ENCODE measurements at regions not wholly inside any gene's neighbourhood (a gene's known extent, or its start where the extent isn't known, plus 50 kb on each side); places are given as distances from the start of the nearest gene placed in this dataset.

GRCh38 chr3:132840201-132840700 is 118.0 kb upstream of the NPHP3 start:
- Histone ChIP-seq H3K4me2 (ENCODE audit: low read length) (no peak overlapping the region), H3K36me3 (ENCODE audit: control insufficient read depth, insufficient read depth, low read length) (no peaks in the 10 kb centered on the region), H2BK5ac (ENCODE audit: low read length) (no peak overlapping the region), H2AK5ac (ENCODE audit: low read length) (no peak overlapping the region), H3K79me1 (ENCODE audit: low read length) (no peaks in the 10 kb centered on the region), H3K4ac (ENCODE audit: low read depth, low read length) (no peak overlapping the region), H4K8ac (ENCODE audit: low read depth, low read length) (no peak overlapping the region), H2BK120ac (ENCODE audit: low read depth, low read length) (no peak overlapping the region), H4K5ac (ENCODE audit: low read length) (no peak overlapping the region), H3K79me2 (ENCODE audit: control insufficient read depth, insufficient read depth, low read length) (no peaks in the 10 kb centered on the region), H3K27me3 (ENCODE audit: insufficient read depth, low read length, poor library complexity) (no peaks in the 10 kb centered on the region), H3K23ac (ENCODE audit: low read length) (no peak overlapping the region), H3K56ac (ENCODE audit: low read length) (no peak overlapping the region), H3K27ac (ENCODE audit: low read depth, low read length) (no peak overlapping the region), H3K4me1 (ENCODE audit: control insufficient read depth, low read depth, low read length) (peaks cover 2% of the 10 kb centered on the region), H3K9ac (ENCODE audit: low read length) (no peak overlapping the region), H3K4me3 (ENCODE audit: low read length) (no peak overlapping the region), H2BK15ac (replicated peaks; ENCODE audit: low read depth) (no peak overlapping the region), H3K18ac (ENCODE audit: low read length) (no peak overlapping the region)
- no peak for DNase-seq
- no CpG with 5 or more reads among the region's 3 CpGs for WGBS (ENCODE audit: extremely low coverage, insufficient coverage, low lambda C conversion rate)

- DNase-seq, result no peak
- H3K79me2 ChIP-seq (ENCODE audit: control insufficient read depth, insufficient read depth, low read length), result no peaks in the 10 kb centered on the region
- H3K9ac ChIP-seq (ENCODE audit: low read length), result no peak overlapping the region
- H2AK5ac ChIP-seq (ENCODE audit: low read length), result no peak overlapping the region
- H2BK120ac ChIP-seq (ENCODE audit: low read depth, low read length), result no peak overlapping the region
- no peak overlapping the region for H3K27ac ChIP-seq (ENCODE audit: low read depth, low read length)
- no CpG with 5 or more reads among the region's 1 CpG for WGBS (ENCODE audit: extremely low coverage, insufficient coverage, low lambda C conversion rate)
- no peak overlapping the region for H2BK5ac ChIP-seq (ENCODE audit: low read length)
- H3K4me1 ChIP-seq (ENCODE audit: control insufficient read depth, low read depth, low read length), result peaks cover under 1% of the 10 kb centered on the region
- H3K79me1 ChIP-seq (ENCODE audit: low read length), result no peaks in the 10 kb centered on the region
- no peak overlapping the region for H3K4me3 ChIP-seq (ENCODE audit: low read length)
- no peaks in the 10 kb centered on the region for H3K36me3 ChIP-seq (ENCODE audit: control insufficient read depth, insufficient read depth, low read length)
- no peaks in the 10 kb centered on the region for H3K27me3 ChIP-seq (ENCODE audit: insufficient read depth, low read length, poor library complexity)
- no peak overlapping the region for H3K56ac ChIP-seq (ENCODE audit: low read length)
- H4K8ac ChIP-seq (ENCODE audit: low read depth, low read length), result no peak overlapping the region
- H4K5ac ChIP-seq (ENCODE audit: low read length), result no peak overlapping the region
- H3K18ac ChIP-seq (ENCODE audit: low read length), result no peak overlapping the region
- no peak overlapping the region for H3K4ac ChIP-seq (ENCODE audit: low read depth, low read length)
- H3K4me2 ChIP-seq (ENCODE audit: low read length), result no peak overlapping the region
- no peak overlapping the region for H3K23ac ChIP-seq (ENCODE audit: low read length)
- no peak overlapping the region for H2BK15ac ChIP-seq (replicated peaks; ENCODE audit: low read depth)
Observed at GRCh38 chr3:132838477-132838876, 116.3 kb upstream of the NPHP3 start.

- no peak overlapping the region for H3K4ac ChIP-seq (ENCODE audit: low read depth, low read length)
- no peak overlapping the region for H3K18ac ChIP-seq (ENCODE audit: low read length)
- H3K9ac ChIP-seq (ENCODE audit: low read length), result no peak overlapping the region
- H3K4me2 ChIP-seq (ENCODE audit: low read length), result no peak overlapping the region
- H3K27ac ChIP-seq (ENCODE audit: low read depth, low read length), result no peak overlapping the region
- H2BK15ac ChIP-seq (replicated peaks; ENCODE audit: low read depth), result no peak overlapping the region
- H3K4me3 ChIP-seq (ENCODE audit: low read length), result no peak overlapping the region
- no peaks in the 10 kb centered on the region for H3K4me1 ChIP-seq (ENCODE audit: control insufficient read depth, low read depth, low read length)
- no peak overlapping the region for H4K8ac ChIP-seq (ENCODE audit: low read depth, low read length)
- no peak overlapping the region for H2BK5ac ChIP-seq (ENCODE audit: low read length)
- H4K5ac ChIP-seq (ENCODE audit: low read length), result no peak overlapping the region
- WGBS (ENCODE audit: extremely low coverage, insufficient coverage, low lambda C conversion rate), result no CpG with 5 or more reads among the region's 2 CpGs
- DNase-seq, result no peak
- H3K23ac ChIP-seq (ENCODE audit: low read length), result no peak overlapping the region
- no peak overlapping the region for H2AK5ac ChIP-seq (ENCODE audit: low read length)
- H2BK120ac ChIP-seq (ENCODE audit: low read depth, low read length), result no peak overlapping the region
- H3K79me2 ChIP-seq (ENCODE audit: control insufficient read depth, insufficient read depth, low read length), result no peaks in the 10 kb centered on the region
- H3K56ac ChIP-seq (ENCODE audit: low read length), result no peak overlapping the region
- no peaks in the 10 kb centered on the region for H3K27me3 ChIP-seq (ENCODE audit: insufficient read depth, low read length, poor library complexity)
- H3K79me1 ChIP-seq (ENCODE audit: low read length), result no peaks in the 10 kb centered on the region
- H3K36me3 ChIP-seq (ENCODE audit: control insufficient read depth, insufficient read depth, low read length), result no peaks in the 10 kb centered on the region
Observed at GRCh38 chr3:132837615-132838014, 115.4 kb upstream of the NPHP3 start.

GRCh38 chr3:132834356-132834755 is 112.1 kb upstream of the NPHP3 start:
- H2AK5ac ChIP-seq (ENCODE audit: low read length), result no peak overlapping the region
- H3K4me3 ChIP-seq (ENCODE audit: low read length), result no peak overlapping the region
- no peak overlapping the region for H2BK15ac ChIP-seq (replicated peaks; ENCODE audit: low read depth)
- H3K36me3 ChIP-seq (ENCODE audit: control insufficient read depth, insufficient read depth, low read length), result no peaks in the 10 kb centered on the region
- no peak overlapping the region for H3K23ac ChIP-seq (ENCODE audit: low read length)
- no peak overlapping the region for H3K9ac ChIP-seq (ENCODE audit: low read length)
- no peaks in the 10 kb centered on the region for H3K27me3 ChIP-seq (ENCODE audit: insufficient read depth, low read length, poor library complexity)
- no peak overlapping the region for H4K5ac ChIP-seq (ENCODE audit: low read length)
- H3K79me1 ChIP-seq (ENCODE audit: low read length), result no peaks in the 10 kb centered on the region
- H4K8ac ChIP-seq (ENCODE audit: low read depth, low read length), result no peak overlapping the region
- no CpG with 5 or more reads among the region's 3 CpGs for WGBS (ENCODE audit: extremely low coverage, insufficient coverage, low lambda C conversion rate)
- DNase-seq, result no peak
- H3K56ac ChIP-seq (ENCODE audit: low read length), result no peak overlapping the region
- no peak overlapping the region for H3K4me2 ChIP-seq (ENCODE audit: low read length)
- no peaks in the 10 kb centered on the region for H3K79me2 ChIP-seq (ENCODE audit: control insufficient read depth, insufficient read depth, low read length)
- H3K4me1 ChIP-seq (ENCODE audit: control insufficient read depth, low read depth, low read length), result no peaks in the 10 kb centered on the region
- no peak overlapping the region for H2BK5ac ChIP-seq (ENCODE audit: low read length)
- H3K18ac ChIP-seq (ENCODE audit: low read length), result no peak overlapping the region
- H3K4ac ChIP-seq (ENCODE audit: low read depth, low read length), result no peak overlapping the region
- no peak overlapping the region for H2BK120ac ChIP-seq (ENCODE audit: low read depth, low read length)
- H3K27ac ChIP-seq (ENCODE audit: low read depth, low read length), result no peak overlapping the region

- H3K79me1 ChIP-seq (ENCODE audit: low read length), result no peaks in the 10 kb centered on the region
- H2BK5ac ChIP-seq (ENCODE audit: low read length), result no peak overlapping the region
- H4K8ac ChIP-seq (ENCODE audit: low read depth, low read length), result no peak overlapping the region
- no peak overlapping the region for H3K27ac ChIP-seq (ENCODE audit: low read depth, low read length)
- no peak overlapping the region for H4K5ac ChIP-seq (ENCODE audit: low read length)
- H2BK15ac ChIP-seq (replicated peaks; ENCODE audit: low read depth), result no peak overlapping the region
- no peaks in the 10 kb centered on the region for H3K79me2 ChIP-seq (ENCODE audit: control insufficient read depth, insufficient read depth, low read length)
- H3K9ac ChIP-seq (ENCODE audit: low read length), result no peak overlapping the region
- H2AK5ac ChIP-seq (ENCODE audit: low read length), result no peak overlapping the region
- H3K4me3 ChIP-seq (ENCODE audit: low read length), result no peak overlapping the region
- H3K56ac ChIP-seq (ENCODE audit: low read length), result no peak overlapping the region
- H2BK120ac ChIP-seq (ENCODE audit: low read depth, low read length), result no peak overlapping the region
- no CpG with 5 or more reads among the region's 7 CpGs for WGBS (ENCODE audit: extremely low coverage, insufficient coverage, low lambda C conversion rate)
- no peaks in the 10 kb centered on the region for H3K36me3 ChIP-seq (ENCODE audit: control insufficient read depth, insufficient read depth, low read length)
- H3K4ac ChIP-seq (ENCODE audit: low read depth, low read length), result no peak overlapping the region
- H3K18ac ChIP-seq (ENCODE audit: low read length), result no peak overlapping the region
- H3K27me3 ChIP-seq (ENCODE audit: insufficient read depth, low read length, poor library complexity), result no peaks in the 10 kb centered on the region
- no peak overlapping the region for H3K4me2 ChIP-seq (ENCODE audit: low read length)
- no peak overlapping the region for H3K23ac ChIP-seq (ENCODE audit: low read length)
- no peaks in the 10 kb centered on the region for H3K4me1 ChIP-seq (ENCODE audit: control insufficient read depth, low read depth, low read length)
- DNase-seq, result no peak
Observed at GRCh38 chr3:132829101-132829500, 106.9 kb upstream of the NPHP3 start.

- Histone ChIP-seq H3K27ac (ENCODE audit: low read depth, low read length) (no peak overlapping the region), H3K27me3 (ENCODE audit: insufficient read depth, low read length, poor library complexity) (no peaks in the 10 kb centered on the region), H4K8ac (ENCODE audit: low read depth, low read length) (no peak overlapping the region), H3K4me2 (ENCODE audit: low read length) (no peak overlapping the region), H2BK120ac (ENCODE audit: low read depth, low read length) (no peak overlapping the region), H3K4me3 (ENCODE audit: low read length) (no peak overlapping the region), H3K79me1 (ENCODE audit: low read length) (no peaks in the 10 kb centered on the region), H2AK5ac (ENCODE audit: low read length) (no peak overlapping the region), H3K36me3 (ENCODE audit: control insufficient read depth, insufficient read depth, low read length) (no peaks in the 10 kb centered on the region), H3K9ac (ENCODE audit: low read length) (no peak overlapping the region), H3K79me2 (ENCODE audit: control insufficient read depth, insufficient read depth, low read length) (no peaks in the 10 kb centered on the region), H3K4me1 (ENCODE audit: control insufficient read depth, low read depth, low read length) (no peaks in the 10 kb centered on the region), H4K5ac (ENCODE audit: low read length) (no peak overlapping the region), H3K56ac (ENCODE audit: low read length) (no peak overlapping the region), H3K23ac (ENCODE audit: low read length) (no peak overlapping the region), H2BK5ac (ENCODE audit: low read length) (no peak overlapping the region), H3K18ac (ENCODE audit: low read length) (no peak overlapping the region), H3K4ac (ENCODE audit: low read depth, low read length) (no peak overlapping the region), H2BK15ac (replicated peaks; ENCODE audit: low read depth) (no peak overlapping the region)
- WGBS (ENCODE audit: extremely low coverage, insufficient coverage, low lambda C conversion rate), result no CpG with 5 or more reads among the region's 2 CpGs
- no peak for DNase-seq
Observed at GRCh38 chr3:132822837-132823236, 100.6 kb upstream of the NPHP3 start.
